ENCODE measurements at regions not wholly inside any gene's neighbourhood (a gene's known extent, or its start where the extent isn't known, plus 50 kb on each side); places are given as distances from the start of the nearest gene placed in this dataset.

- 86% methylated on average over 3 of the region's 3 CpGs; no CpG with 5 or more reads in 1 of the 2 experiments for WGBS, 2 experiments (ENCODE audit: extremely low coverage in 1 of 2, insufficient coverage in 1 of 2, insufficient read length in 1 of 2, insufficient replicate concordance in 2 of 2, low coverage in 1 of 2, low lambda C conversion rate in 2 of 2, missing lambda C conversion rate in 1 of 2)
- no peak overlapping the region for H3K4ac ChIP-seq (replicated peaks; ENCODE audit: insufficient read length, low read depth, low read length)
- CTCF ChIA-PET (ENCODE audit: partially characterized antibody), result interaction anchor here (0.6 to 2.3 kb wide), 4 partner anchors 9 to 519 kb away, joined by 3 to 9 read pairs (median 3); no protein-coding TSS in a partner anchor
Measured at GRCh38 chr3:72248869-72249268, 463.9 kb upstream of the PROK2 start.

More at GRCh38 chr3:72248869-72249268, 463.9 kb upstream of the PROK2 start:
- Histone ChIP-seq H2BK12ac (ENCODE audit: low read depth, low read length) (no peak overlapping the region), H3K27ac (ENCODE audit: low read depth, low read length) (no peak overlapping the region), H3K9ac (replicated peaks in 1 of 4; ENCODE audit: extremely low read depth in 1 of 4, low read depth in 3 of 4, low read length in 3 of 4) (no peak overlapping the region), H4K8ac (ENCODE audit: extremely low read depth, insufficient read depth, low read length) (no peak overlapping the region), H3K36me3 (ENCODE audit: control insufficient read depth in 2 of 4, insufficient read depth in 4 of 4, low read length in 3 of 4) (no peaks in the 10 kb centered on the region), H2BK20ac (ENCODE audit: low read length) (no peak overlapping the region), H3K4me2 (ENCODE audit: insufficient read depth in 1 of 2, low read depth in 2 of 2, low read length in 2 of 2) (no peak overlapping the region), H3K56ac (replicated peaks; ENCODE audit: insufficient read length, low read depth, low read length) (no peak overlapping the region), H3K4me1 (replicated peaks in 1 of 4; ENCODE audit: control insufficient read depth in 3 of 4, insufficient read depth in 4 of 4, low read length in 3 of 4) (no peaks in the 10 kb centered on the region), H3K79me2 (ENCODE audit: control insufficient read depth in 1 of 2, insufficient read depth in 2 of 2, low read length in 2 of 2) (no peaks in the 10 kb centered on the region), H2BK5ac (ENCODE audit: low read depth, low read length) (no peak overlapping the region), H3K14ac (ENCODE audit: insufficient read length) (no peak overlapping the region), H2AFZ (ENCODE audit: low read length) (no peak overlapping the region), H3K79me1 (ENCODE audit: low read depth, low read length) (no peaks in the 10 kb centered on the region), H2BK120ac (replicated peaks; ENCODE audit: low read depth, low read length) (no peak overlapping the region), H3K23me2 (ENCODE audit: low read depth, low read length) (no peaks in the 10 kb centered on the region; the same call in 1 of the 2 replicates), H2AK5ac (ENCODE audit: low read depth, low read length) (no peak overlapping the region), H4K20me1 (replicated peaks in 1 of 2; ENCODE audit: control insufficient read depth in 1 of 2, insufficient read depth in 2 of 2, low read length in 2 of 2) (no peaks in the 10 kb centered on the region), H3K27me3 (replicated peaks in 1 of 4; ENCODE audit: control insufficient read depth in 3 of 4, extremely low read depth in 1 of 4, insufficient read depth in 3 of 4, low read length in 3 of 4) (no peaks in the 10 kb centered on the region), H4K5ac (ENCODE audit: insufficient read length, low read depth, low read length) (no peak overlapping the region), H3K9me3 (ENCODE audit: insufficient read depth in 2 of 2, low read depth in 1 of 2, low read length in 1 of 2) (peaks cover 0 to 3% of the 10 kb centered on the region in 2 experiments; a peak in 2 of 4 replicates), H3K23ac (ENCODE audit: insufficient read length) (no peak overlapping the region), H3K18ac (ENCODE audit: extremely low read depth, low read length) (no peak overlapping the region), H3K4me3 (ENCODE audit: extremely low read depth in 1 of 4, insufficient read depth in 2 of 4, low read depth in 3 of 4, low read length in 4 of 4) (no peak overlapping the region), H4K91ac (replicated peaks; ENCODE audit: insufficient read length, low read length) (no peak overlapping the region), H2BK15ac (ENCODE audit: low read length) (no peak overlapping the region)
- no peak for DNase-seq (ENCODE audit: low read depth in 1 of 2, low spot score in 2 of 2)
- TF ChIP-seq YY1 (IDR thresholded peaks at IDR 0.05; ENCODE audit: low read depth, low read length) (no peak), PHF8 (conservative IDR thresholded peaks at IDR 0.05; ENCODE audit: low read depth, low read length) (no peak), CHD1 (IDR thresholded peaks at IDR 0.05; ENCODE audit: low read depth, low read length) (no peak), SRF (IDR thresholded peaks at IDR 0.05; ENCODE audit: low read depth, low read length) (no peak), SIRT6 (IDR thresholded peaks at IDR 0.05; ENCODE audit: low read length) (no peak), BACH1 (IDR thresholded peaks at IDR 0.05; ENCODE audit: low read length) (no peak)
- POLR2A ChIA-PET (ENCODE audit: partially characterized antibody), result interaction anchor here (0.7 kb wide), 1 partner anchor 50 kb away, joined by 3 read pairs; no protein-coding TSS in a partner anchor
- no peak for FAIRE-seq

Data from H1 (cell line).